ENCODE measurements at regions not wholly inside any gene's neighbourhood (a gene's known extent, or its start where the extent isn't known, plus 50 kb on each side); places are given as distances from the start of the nearest gene placed in this dataset.

GRCh38 chr3:150174179-150174578, 203.5 kb upstream of the PFN2 start:
- H2BK120ac ChIP-seq (ENCODE audit: low read depth, low read length, poor library complexity, severe bottlenecking): no peak overlapping the region
- H4K8ac ChIP-seq (replicated peaks; ENCODE audit: insufficient read length, low read depth, low read length): no peak overlapping the region
- no peaks in the 10 kb centered on the region for H3K4me1 ChIP-seq (ENCODE audit: insufficient read depth, low read length)
- no peak overlapping the region for H2BK12ac ChIP-seq (ENCODE audit: insufficient read length, low read depth, low read length)
- no peak overlapping the region for H3K9ac ChIP-seq (ENCODE audit: extremely low read depth, insufficient read length, low read length)
- H3K9me3 Mint-ChIP-seq: no peaks in the 10 kb centered on the region
- H3K27ac ChIP-seq (ENCODE audit: insufficient read length, low read depth, low read length): no peak overlapping the region
- H3K4me1 Mint-ChIP-seq: peaks cover 0 to under 1% of the 10 kb centered on the region in 2 experiments; a peak in 1 of 4 replicates
- H3K36me3 Mint-ChIP-seq (ENCODE audit: insufficient read depth in 1 of 3, low read depth in 3 of 3): no peaks in the 10 kb centered on the region
- H2BK20ac ChIP-seq (ENCODE audit: low read depth, low read length, poor library complexity, severe bottlenecking): no peak overlapping the region
- no peak overlapping the region for H3K18ac ChIP-seq (ENCODE audit: insufficient read length, low read depth, low read length)
- no peak overlapping the region for H3K4ac ChIP-seq (ENCODE audit: low read depth, low read length)
- H2BK15ac ChIP-seq (ENCODE audit: low read depth, low read length): no peak overlapping the region
- no peak overlapping the region for H3T11ph ChIP-seq (ENCODE audit: low read length)
- no CpG with 5 or more reads among the region's 1 CpG for WGBS (ENCODE audit: extremely low coverage, insufficient read length, low lambda C conversion rate)
- no peaks in the 10 kb centered on the region for H4K20me1 ChIP-seq (ENCODE audit: control insufficient read depth, insufficient read depth, insufficient read length)
- H3K23ac ChIP-seq (ENCODE audit: insufficient read length, low read depth, low read length): no peak overlapping the region
- peaks cover 5% of the 10 kb centered on the region for H3K27me3 Mint-ChIP-seq (ENCODE audit: low read depth)
- no peak overlapping the region for H2AK5ac ChIP-seq (ENCODE audit: insufficient read length, low read length)
- no peak overlapping the region for H3K14ac ChIP-seq (ENCODE audit: insufficient read depth, low read length)
- H4K5ac ChIP-seq (ENCODE audit: insufficient read length, low read depth, low read length): no peak overlapping the region
- no peaks in the 10 kb centered on the region for H3K27me3 ChIP-seq (ENCODE audit: insufficient read depth, low read length)
- no peak overlapping the region for H3K56ac ChIP-seq (ENCODE audit: insufficient read length, low read depth, low read length)
- no peaks in the 10 kb centered on the region for H3K9me3 ChIP-seq (ENCODE audit: control insufficient read depth, low read depth, low read length)
- no peaks in the 10 kb centered on the region for H3K23me2 ChIP-seq (ENCODE audit: insufficient read length, low read depth, low read length, poor library complexity, severe bottlenecking)
- no peak overlapping the region for H3K4me3 Mint-ChIP-seq
- H3K4me2 ChIP-seq (ENCODE audit: insufficient read depth, insufficient read length, low read length): no peak overlapping the region
- H2BK5ac ChIP-seq (ENCODE audit: insufficient read length, low read length): no peak overlapping the region
- no peak overlapping the region for H2AFZ ChIP-seq (ENCODE audit: low read length)
- no peak overlapping the region for H3K27ac Mint-ChIP-seq
- H4K91ac ChIP-seq (ENCODE audit: insufficient read length, low read depth, low read length): no peak overlapping the region
- no peak for DNase-seq
- no peaks in the 10 kb centered on the region for H3K79me2 ChIP-seq (ENCODE audit: insufficient read depth, low read length)
- no peaks in the 10 kb centered on the region for H3K79me1 ChIP-seq (ENCODE audit: insufficient read depth, low read depth, low read length, poor library complexity, severe bottlenecking)
- TF ChIP-seq CTCF (conservative IDR thresholded peaks at IDR 0.05): no peak
